ENCODE measurements at regions not wholly inside any gene's neighbourhood (a gene's known extent, or its start where the extent isn't known, plus 50 kb on each side); places are given as distances from the start of the nearest gene placed in this dataset.

- CTCF ChIA-PET, result no interaction called here
- no peak for TF ChIP-seq CTCF (IDR thresholded peaks at IDR 0.05; ENCODE audit: insufficient read depth, low read length, missing control alignments)
Observed at GRCh38 chr10:131422731-131423130, 111.2 kb upstream of the TCERG1L start.

GRCh38 chr10:131424053-131424452, 112.5 kb upstream of the TCERG1L start:
- no peak overlapping the region for H3K4me3 ChIP-seq (ENCODE audit: low read depth, low read length)
- DNase-seq (ENCODE audit: low read depth, low spot score), result no peak
- ChIA-PET CTCF (no interaction called here), POLR2A (no interaction called here)
- TF ChIP-seq CTCF (IDR thresholded peaks at IDR 0.05; ENCODE audit: insufficient read depth, low read length, missing control alignments), result no peak

More at GRCh38 chr10:131422731-131423130, 111.2 kb upstream of the TCERG1L start:
- no peak for DNase-seq (ENCODE audit: low read depth, low spot score)
- POLR2A ChIA-PET, result no interaction called here
- H3K4me3 ChIP-seq (ENCODE audit: low read depth, low read length), result no peak overlapping the region

- no peak overlapping the region for H3K4me3 ChIP-seq (ENCODE audit: low read depth, low read length)
- ChIA-PET POLR2A (no interaction called here), CTCF (no interaction called here)
- no peak for DNase-seq (ENCODE audit: low read depth, low spot score)
- no peak for TF ChIP-seq CTCF (IDR thresholded peaks at IDR 0.05; ENCODE audit: insufficient read depth, low read length, missing control alignments)
Observed at GRCh38 chr10:131424836-131425491, 113.4 kb upstream of the TCERG1L start.

- H3K4me3 ChIP-seq (ENCODE audit: low read depth, low read length), result no peak overlapping the region
- POLR2A ChIA-PET, result no interaction called here
- CTCF ChIA-PET, result no interaction called here
- TF ChIP-seq CTCF (IDR thresholded peaks at IDR 0.05; ENCODE audit: insufficient read depth, low read length, missing control alignments), result no peak
- no peak for DNase-seq (ENCODE audit: low read depth, low spot score)
Observed at GRCh38 chr10:131425752-131426533, 114.4 kb upstream of the TCERG1L start.

GRCh38 chr10:131426534-131426898, 115.0 kb upstream of the TCERG1L start:
- no peak for DNase-seq (ENCODE audit: low read depth, low spot score)
- CTCF ChIA-PET, result no interaction called here
- no peak overlapping the region for H3K4me3 ChIP-seq (ENCODE audit: low read depth, low read length)
- no peak for TF ChIP-seq CTCF (IDR thresholded peaks at IDR 0.05; ENCODE audit: insufficient read depth, low read length, missing control alignments)
- POLR2A ChIA-PET, result no interaction called here

- POLR2A ChIA-PET, result no interaction called here
- no peak overlapping the region for H3K4me3 ChIP-seq (ENCODE audit: low read depth, low read length)
- no peak for TF ChIP-seq CTCF (IDR thresholded peaks at IDR 0.05; ENCODE audit: insufficient read depth, low read length, missing control alignments)
- no peak for DNase-seq (ENCODE audit: low read depth, low spot score)
- CTCF ChIA-PET, result no interaction called here
Observed at GRCh38 chr10:131427281-131427680, 115.8 kb upstream of the TCERG1L start.
